Fibroblast of skin of right quadriceps (primary cell): ENCODE measurements at regions not wholly inside any gene's neighbourhood (a gene's known extent, or its start where the extent isn't known, plus 50 kb on each side); places are given as distances from the start of the nearest gene placed in this dataset.
"Not testable (repeated sequence)": the region's sequence is repeated elsewhere in the genome, so short reads cannot be mapped to it uniquely, and the experiment has no call there.

ENCODE experiments used
- DNase-seq: peaks from one replicate; pipeline ENCODE4 v3.0.0-alpha.2; 2013

GRCh38 chr16:80915079-80915450 is 91.6 kb downstream of the CMC2 start:
- DNase-seq, result no peak

GRCh38 chr16:80914379-80915078 is 92.2 kb downstream of the CMC2 start:
- no peak for DNase-seq

GRCh38 chr16:80913397-80913796 is 93.3 kb downstream of the CMC2 start:
- DNase-seq, result no peak

- DNase-seq, result no peak
Measured at GRCh38 chr16:80912651-80913050, 94.0 kb downstream of the CMC2 start.

GRCh38 chr16:80910434-80910833 is 96.3 kb downstream of the CMC2 start:
- no peak for DNase-seq

- DNase-seq, result no peak
Measured at GRCh38 chr16:80909720-80910119, 97.0 kb downstream of the CMC2 start.

- not testable (repeated sequence) for DNase-seq
Measured at GRCh38 chr16:80906169-80906568, 100.5 kb downstream of the CMC2 start.

GRCh38 chr16:80903616-80904015 is 99.2 kb upstream of the CDYL2 start:
- DNase-seq, result no peak

GRCh38 chr16:80902306-80903110 is 98.1 kb upstream of the CDYL2 start:
- no peak for DNase-seq

GRCh38 chr16:80900593-80900954 is 96.2 kb upstream of the CDYL2 start:
- no peak for DNase-seq

- DNase-seq, result peak; percentile 69
Measured at GRCh38 chr16:80899809-80900592, 95.6 kb upstream of the CDYL2 start.

- DNase-seq, result no peak
Measured at GRCh38 chr16:80896776-80897175, 92.4 kb upstream of the CDYL2 start.

GRCh38 chr16:80894091-80894490 is 89.7 kb upstream of the CDYL2 start:
- peak; percentile 20 for DNase-seq

GRCh38 chr16:80893686-80894085 is 89.3 kb upstream of the CDYL2 start:
- no peak for DNase-seq

- DNase-seq, result not testable (repeated sequence)
Measured at GRCh38 chr16:80892395-80892794, 88.0 kb upstream of the CDYL2 start.

GRCh38 chr16:80889779-80890359 is 85.5 kb upstream of the CDYL2 start:
- no peak for DNase-seq

GRCh38 chr16:80887062-80887461 is 82.7 kb upstream of the CDYL2 start:
- DNase-seq, result no peak

- DNase-seq, result no peak
Measured at GRCh38 chr16:80883816-80884215, 79.4 kb upstream of the CDYL2 start.

- no peak for DNase-seq
Measured at GRCh38 chr16:80883159-80883642, 78.8 kb upstream of the CDYL2 start.

- no peak for DNase-seq
Measured at GRCh38 chr16:80875616-80876015, 71.2 kb upstream of the CDYL2 start.

- DNase-seq, result no peak
Measured at GRCh38 chr16:80874925-80875324, 70.5 kb upstream of the CDYL2 start.

- DNase-seq, result no peak
Measured at GRCh38 chr16:80862160-80862705, 57.8 kb upstream of the CDYL2 start.
